Activated T-helper 1 cell treated with anti-CD3 and anti-CD28 coated beads, Interleukin-12 subunit alpha, Interleukin-12 subunit beta, Interleukin-2, Interleukin-4 antibody, amounts not matched to agents 30 ng/mL and 10 ng/mL and 1 ng/mL, durations not matched to agents 14 hours and 24 hours and 36 hours (primary cell): ENCODE measurements at regions not wholly inside any gene's neighbourhood (a gene's known extent, or its start where the extent isn't known, plus 50 kb on each side); places are given as distances from the start of the nearest gene placed in this dataset.

ENCODE experiments used
- DNase-seq: peaks from one replicate; pipeline ENCODE4 v3.0.0; 2021; ENCODE audit warnings: low spot score
- H3K27ac Mint-ChIP-seq: one replicate; pipeline ENCODE4 v1.8.0; 2021; ENCODE audit warnings: mild to moderate bottlenecking, mixed read lengths
- H3K27me3 Mint-ChIP-seq: one replicate; pipeline ENCODE4 v1.8.0; 2022; ENCODE audit warnings: mild to moderate bottlenecking, moderate library complexity, mixed read lengths; ENCODE audit not compliant: insufficient read depth
- H3K36me3 Mint-ChIP-seq: one replicate; pipeline ENCODE4 v1.8.0; 2021; ENCODE audit warnings: low read depth, mixed read lengths
- H3K4me1 Mint-ChIP-seq: one replicate; pipeline ENCODE4 v1.8.0; 2021; ENCODE audit warnings: low read depth, mixed read lengths
- H3K4me3 Mint-ChIP-seq: one replicate; pipeline ENCODE4 v1.8.0; 2021; ENCODE audit warnings: mild to moderate bottlenecking, moderate library complexity, mixed read lengths
- H3K9me3 Mint-ChIP-seq: one replicate; pipeline ENCODE4 v1.8.0; 2021; ENCODE audit warnings: mixed read lengths
- intact Hi-C: fragments of 100-400 bp; cut with micrococcal nuclease; formaldehyde crosslinking; loops from one replicate; pipeline ENCODE4 v1.15.1; 2024

DNA sequence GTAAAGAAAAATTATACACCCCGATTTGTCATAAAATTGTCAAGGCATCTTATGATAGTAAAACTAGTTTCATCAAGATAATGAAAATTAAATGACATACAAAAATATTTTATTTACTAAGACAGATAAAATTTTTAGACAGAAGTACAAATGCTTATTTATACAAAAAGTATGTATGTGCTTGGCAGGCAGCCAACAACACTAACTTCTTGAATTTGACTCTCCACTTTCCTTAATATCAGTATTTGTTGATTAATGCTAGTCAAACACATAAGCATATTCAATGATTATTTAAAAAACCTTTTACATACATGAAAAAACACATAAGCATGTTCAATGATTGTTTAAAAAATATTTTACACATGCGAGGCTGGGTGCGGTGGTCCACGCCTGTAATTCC lies 1079.9 kb upstream of the CDH6 start:
- intact Hi-C loops = no loop called here
- Mint-ChIP-seq H3K4me1 (no peaks in the 10 kb centered on the region), H3K9me3 (peaks cover 13% of the 10 kb centered on the region), H3K4me3 (no peak overlapping the region), H3K27me3 (no peaks in the 10 kb centered on the region), H3K36me3 (no peaks in the 10 kb centered on the region), H3K27ac (no peak overlapping the region)
- no peak for DNase-seq

DNA sequence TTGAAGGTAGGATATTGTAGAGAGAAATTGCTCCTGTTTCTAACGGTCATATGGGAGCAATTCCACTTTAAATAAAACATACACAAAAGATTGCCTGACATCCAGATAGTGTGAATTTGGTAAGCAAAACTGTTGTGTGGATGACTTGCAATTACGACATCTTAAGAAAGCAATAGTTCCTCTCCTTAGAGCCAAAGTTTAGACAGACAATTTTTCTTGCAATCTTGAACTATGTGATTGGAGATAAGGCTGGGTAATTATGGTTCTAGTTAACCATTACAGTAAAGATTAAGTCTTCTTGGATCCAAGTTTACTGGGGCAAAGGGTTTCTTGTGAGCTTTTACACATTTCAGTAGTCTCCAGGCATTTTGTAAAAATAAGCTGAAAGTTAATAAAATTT lies 1080.6 kb upstream of the CDH6 start:
- intact Hi-C loops = no loop called here
- H3K9me3 Mint-ChIP-seq = peaks cover 18% of the 10 kb centered on the region
- H3K4me1 Mint-ChIP-seq = no peaks in the 10 kb centered on the region
- no peak overlapping the region for H3K4me3 Mint-ChIP-seq
- no peaks in the 10 kb centered on the region for H3K36me3 Mint-ChIP-seq
- H3K27ac Mint-ChIP-seq = no peak overlapping the region
- DNase-seq = no peak
- H3K27me3 Mint-ChIP-seq = no peaks in the 10 kb centered on the region

- Mint-ChIP-seq H3K27ac (no peak overlapping the region), H3K4me1 (no peaks in the 10 kb centered on the region), H3K9me3 (peaks cover 19% of the 10 kb centered on the region), H3K36me3 (no peaks in the 10 kb centered on the region), H3K27me3 (no peaks in the 10 kb centered on the region), H3K4me3 (no peak overlapping the region)
- intact Hi-C loops = no loop called here
- no peak for DNase-seq
Measured at GRCh38 chr5:30108051-30108450, 1085.4 kb upstream of the CDH6 start.

DNA sequence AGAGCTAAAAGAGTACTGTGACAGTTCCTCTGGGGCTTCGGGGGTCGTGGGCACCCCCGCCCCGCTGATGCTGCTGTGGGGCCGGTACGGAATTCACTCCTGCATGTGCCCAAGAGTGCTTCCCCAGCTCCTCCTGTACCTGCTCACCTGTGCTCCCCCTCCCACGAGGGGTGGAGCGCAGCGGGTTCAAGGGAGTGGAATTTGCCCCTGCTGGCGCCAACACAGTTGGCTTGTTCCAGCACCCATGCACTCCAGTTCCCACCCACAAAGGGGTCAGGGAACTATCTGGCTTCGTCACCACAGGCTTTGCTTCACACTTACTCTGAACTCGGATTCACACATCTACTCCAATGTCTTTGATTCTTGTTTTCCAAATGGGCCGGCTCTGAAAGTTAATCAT lies 1086.9 kb upstream of the CDH6 start:
- Mint-ChIP-seq H3K36me3 (no peaks in the 10 kb centered on the region), H3K4me3 (no peak overlapping the region), H3K9me3 (peaks cover 11% of the 10 kb centered on the region), H3K4me1 (no peaks in the 10 kb centered on the region), H3K27ac (no peak overlapping the region), H3K27me3 (no peaks in the 10 kb centered on the region)
- intact Hi-C loops = no loop called here
- no peak for DNase-seq

GRCh38 chr5:30104872-30105596 lies 1088.5 kb upstream of the CDH6 start:
- H3K4me1 Mint-ChIP-seq = no peaks in the 10 kb centered on the region
- H3K9me3 Mint-ChIP-seq = peaks cover 16% of the 10 kb centered on the region
- no peak overlapping the region for H3K4me3 Mint-ChIP-seq
- intact Hi-C loops = no loop called here
- no peaks in the 10 kb centered on the region for H3K36me3 Mint-ChIP-seq
- no peak for DNase-seq
- H3K27me3 Mint-ChIP-seq = no peaks in the 10 kb centered on the region
- no peak overlapping the region for H3K27ac Mint-ChIP-seq

- H3K27ac Mint-ChIP-seq = no peak overlapping the region
- H3K4me3 Mint-ChIP-seq = no peak overlapping the region
Measured at GRCh38 chr5:30103452-30104202, 1089.9 kb upstream of the CDH6 start.

GRCh38 chr5:30103052-30103451 lies 1090.4 kb upstream of the CDH6 start:
- H3K4me3 Mint-ChIP-seq = no peak overlapping the region

More at GRCh38 chr5:30103452-30104202, 1089.9 kb upstream of the CDH6 start:
- H3K36me3 Mint-ChIP-seq = no peaks in the 10 kb centered on the region
- H3K9me3 Mint-ChIP-seq = peaks cover 19% of the 10 kb centered on the region
- no peaks in the 10 kb centered on the region for H3K4me1 Mint-ChIP-seq
- intact Hi-C loops = no loop called here
- no peaks in the 10 kb centered on the region for H3K27me3 Mint-ChIP-seq
- no peak for DNase-seq

DNA sequence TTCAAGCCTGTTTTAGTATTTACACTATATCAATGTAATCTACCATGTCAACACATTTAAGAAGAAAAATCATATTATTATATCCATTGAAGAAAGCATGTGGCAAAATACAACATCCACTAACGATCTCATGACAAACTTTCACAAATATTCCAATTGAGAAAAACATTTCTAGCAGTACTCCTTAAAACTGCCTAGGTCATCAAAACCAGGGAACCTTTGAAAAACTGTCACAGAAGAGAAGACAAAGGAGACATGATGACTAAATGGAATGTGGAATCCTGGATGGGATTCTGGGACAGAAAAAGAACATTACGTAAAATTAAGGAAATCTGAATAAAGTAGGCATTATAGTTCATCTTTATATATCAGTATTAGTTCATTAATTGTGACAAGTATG lies 1091.3 kb upstream of the CDH6 start:
- no peaks in the 10 kb centered on the region for H3K4me1 Mint-ChIP-seq
- peaks cover 13% of the 10 kb centered on the region for H3K9me3 Mint-ChIP-seq
- no peaks in the 10 kb centered on the region for H3K27me3 Mint-ChIP-seq
- H3K36me3 Mint-ChIP-seq = no peaks in the 10 kb centered on the region
- no peak for DNase-seq
- no peak overlapping the region for H3K27ac Mint-ChIP-seq
- intact Hi-C loops = no loop called here
- H3K4me3 Mint-ChIP-seq = no peak overlapping the region

More at GRCh38 chr5:30103052-30103451, 1090.4 kb upstream of the CDH6 start:
- Mint-ChIP-seq H3K36me3 (no peaks in the 10 kb centered on the region), H3K4me1 (no peaks in the 10 kb centered on the region), H3K27me3 (no peaks in the 10 kb centered on the region), H3K9me3 (peaks cover 16% of the 10 kb centered on the region), H3K27ac (no peak overlapping the region)
- intact Hi-C loops = no loop called here
- DNase-seq = no peak

GRCh38 chr5:30100929-30101328 lies 1092.6 kb upstream of the CDH6 start:
- Mint-ChIP-seq H3K4me1 (no peaks in the 10 kb centered on the region), H3K4me3 (no peak overlapping the region), H3K27me3 (no peaks in the 10 kb centered on the region), H3K9me3 (peaks cover 9% of the 10 kb centered on the region), H3K36me3 (no peaks in the 10 kb centered on the region), H3K27ac (no peak overlapping the region)
- no peak for DNase-seq
- intact Hi-C loops = no loop called here

- intact Hi-C loops = no loop called here
- Mint-ChIP-seq H3K36me3 (no peaks in the 10 kb centered on the region), H3K27me3 (no peaks in the 10 kb centered on the region), H3K4me1 (no peaks in the 10 kb centered on the region), H3K4me3 (no peak overlapping the region), H3K27ac (no peak overlapping the region), H3K9me3 (peaks cover 9% of the 10 kb centered on the region)
- no peak for DNase-seq
Measured at GRCh38 chr5:30100148-30100713, 1093.3 kb upstream of the CDH6 start.

GRCh38 chr5:30099634-30100033 lies 1093.9 kb upstream of the CDH6 start:
- Mint-ChIP-seq H3K27ac (no peak overlapping the region), H3K9me3 (peaks cover 9% of the 10 kb centered on the region), H3K27me3 (no peaks in the 10 kb centered on the region), H3K36me3 (no peaks in the 10 kb centered on the region), H3K4me1 (no peaks in the 10 kb centered on the region), H3K4me3 (no peak overlapping the region)
- no peak for DNase-seq
- intact Hi-C loops = no loop called here

- DNase-seq = no peak
- Mint-ChIP-seq H3K4me3 (no peak overlapping the region), H3K9me3 (peaks cover 14% of the 10 kb centered on the region), H3K36me3 (no peaks in the 10 kb centered on the region), H3K27ac (no peak overlapping the region), H3K4me1 (no peaks in the 10 kb centered on the region), H3K27me3 (no peaks in the 10 kb centered on the region)
- intact Hi-C loops = no loop called here
Measured at GRCh38 chr5:30098940-30099339, 1094.5 kb upstream of the CDH6 start.

DNA sequence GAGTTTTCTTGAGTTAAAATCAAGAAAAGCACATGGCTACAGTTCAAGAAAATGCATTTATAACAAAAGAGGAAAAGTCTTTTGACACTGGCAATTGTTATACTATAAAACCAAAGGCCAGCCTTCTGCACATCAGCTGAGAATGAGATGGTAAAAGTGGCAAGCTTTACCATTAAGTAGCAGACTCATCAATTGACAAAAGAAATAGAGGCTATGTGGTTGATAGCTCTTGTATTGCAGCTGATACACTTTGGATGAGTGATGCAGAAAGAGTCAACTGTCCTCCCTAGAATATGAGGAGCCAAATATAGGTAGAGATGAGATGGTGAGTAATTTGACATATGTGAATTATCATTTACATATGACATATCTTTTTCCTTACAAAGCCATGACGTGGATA lies 1100.9 kb upstream of the CDH6 start:
- no peaks in the 10 kb centered on the region for H3K4me1 Mint-ChIP-seq
- H3K27me3 Mint-ChIP-seq = no peaks in the 10 kb centered on the region
- DNase-seq = no peak
- intact Hi-C loops = no loop called here
- H3K36me3 Mint-ChIP-seq = no peaks in the 10 kb centered on the region
- H3K4me3 Mint-ChIP-seq = no peak overlapping the region
- H3K9me3 Mint-ChIP-seq = peaks cover 15% of the 10 kb centered on the region
- no peak overlapping the region for H3K27ac Mint-ChIP-seq
